Esophagus squamous epithelium (tissue), 5 donors: ENCODE measurements at regions not wholly inside any gene's neighbourhood (a gene's known extent, or its start where the extent isn't known, plus 50 kb on each side); places are given as distances from the start of the nearest gene placed in this dataset.

Experiments
- DNase-seq: peaks from one replicate; lab custom pipeline; 2025; lab: John Stamatoyannopoulos, UW
- H3K27ac ChIP-seq, 4 donors: fragments of 200-600 bp; sonication (generic); one replicate each; pipeline ENCODE4 v1.5.1; 2016 to 2019; ENCODE audit warnings: mild to moderate bottlenecking in 1 of 4
- H3K27me3 ChIP-seq, 4 donors: fragments of 200-600 bp; sonication (generic); 1 replicate in 3 of 4; 2 replicates in 1 of 4; pipeline versions ENCODE4 v1.5.1 to v1.6.0; 2017 to 2021; ENCODE audit warnings: antibody characterized with exemption in 1 of 4
- H3K36me3 ChIP-seq, 3 donors: fragments of 200-600 bp; sonication (generic); one replicate each; pipeline ENCODE4 v1.5.1; 2016 to 2019
- H3K4me1 ChIP-seq, 3 donors: fragments of 200-600 bp; sonication (generic); one replicate each; pipeline ENCODE4 v1.5.1; 2017 to 2019
- H3K4me3 ChIP-seq, 4 donors: fragments of 200-600 bp; sonication (generic); 1 replicate in 3 of 4; 2 replicates in 1 of 4; pipeline ENCODE4 v1.5.1; 2016 to 2019; ENCODE audit warnings: mild to moderate bottlenecking in 2 of 4, moderate library complexity in 1 of 4
- H3K9me3 ChIP-seq, 3 donors: fragments of 200-600 bp; sonication (generic); one replicate each; pipeline ENCODE4 v1.5.1; 2016 to 2019
- CTCF ChIP-seq, 6 experiments: fragments of 450-650 bp in 4 of 6; fragments of 200-600 bp in 2 of 6; sonication (generic) in 2 of 6; IDR thresholded peaks; one replicate each; pipeline ENCODE4 v1.5.1; 2016 to 2019; ENCODE audit warnings: antibody characterized with exemption in 6 of 6, mild to moderate bottlenecking in 4 of 6, moderate library complexity in 4 of 6
- POLR2A ChIP-seq, 4 donors: fragments of 450-650 bp; IDR thresholded peaks; one replicate each; pipeline ENCODE4 v1.6.1; 2017; ENCODE audit warnings: antibody characterized with exemption in 4 of 4, mild to moderate bottlenecking in 4 of 4, moderate library complexity in 3 of 4
- WGBS, 2 donors: methylation state at CpG; one replicate each; pipeline ENCODE4 v1.1.5; 2018; 5-methylcytosine and 5-hydroxymethylcytosine counted together
- intact Hi-C: fragments of 100-400 bp; cut with DNase I; formaldehyde crosslinking; loops from one replicate; pipeline ENCODE4 v1.15.0; 2022
- donor health status: DM: yes; HTN: yes; CAD: no.

GRCh38 chr12:5254703-5255102, 177.2 kb upstream of the NTF3 start:
- H3K27me3 ChIP-seq, result no peaks in the 10 kb centered on the region
- H3K4me3 ChIP-seq, result no peak overlapping the region
- 62 to 72% methylated on average over 3 of the region's 4 CpGs for WGBS, 2 donors
- H3K4me1 ChIP-seq, result peaks cover 0 to 25% (median 3%) of the 10 kb centered on the region in 3 donors
- intact Hi-C loops, result no loop called here
- no peak for DNase-seq
- TF ChIP-seq POLR2A (IDR thresholded peaks at IDR 0.05) (no peak), CTCF (IDR thresholded peaks at IDR 0.05) (no peak)
- H3K36me3 ChIP-seq, result no peaks in the 10 kb centered on the region
- H3K27ac ChIP-seq, result no peak overlapping the region
- H3K9me3 ChIP-seq, result no peaks in the 10 kb centered on the region

GRCh38 chr12:5257763-5258495, 174.0 kb upstream of the NTF3 start:
- intact Hi-C loops, result no loop called here
- 14 to 57% methylated on average over 1 to 2 of the region's 2 CpGs for WGBS, 2 donors

GRCh38 chr12:5258498-5258897, 173.4 kb upstream of the NTF3 start:
- Histone ChIP-seq H3K27me3 (peaks cover 0 to 6% (median 0%) of the 10 kb centered on the region in 4 donors), H3K4me1 (peaks cover 0 to 46% (median 3%) of the 10 kb centered on the region in 3 donors), H3K36me3 (no peaks in the 10 kb centered on the region), H3K27ac (peak overlapping the region in 1 of 4 donors; percentile 48), H3K4me3 (no peak overlapping the region), H3K9me3 (no peaks in the 10 kb centered on the region)
- WGBS, 2 donors, result 16 to 21% methylated on average over 3 of the region's 3 CpGs
- no peak for DNase-seq
- intact Hi-C loops, result no loop called here
- TF ChIP-seq POLR2A (IDR thresholded peaks at IDR 0.05) (no peak), CTCF (IDR thresholded peaks at IDR 0.05) (no peak)

More at GRCh38 chr12:5257763-5258495, 174.0 kb upstream of the NTF3 start:
- peaks cover 0 to 6% (median 0%) of the 10 kb centered on the region in 4 donors for H3K27me3 ChIP-seq
- TF ChIP-seq CTCF (IDR thresholded peaks at IDR 0.05), result no peak
- TF ChIP-seq POLR2A (IDR thresholded peaks at IDR 0.05), result no peak
- no peak for DNase-seq
- H3K4me3 ChIP-seq, result no peak overlapping the region
- peak overlapping the region in 1 of 4 donors; percentile 48 for H3K27ac ChIP-seq
- H3K9me3 ChIP-seq, result no peaks in the 10 kb centered on the region
- H3K4me1 ChIP-seq, result peaks cover 0 to 46% (median 3%) of the 10 kb centered on the region in 3 donors
- H3K36me3 ChIP-seq, result no peaks in the 10 kb centered on the region

GRCh38 chr12:5258926-5259325, 173.0 kb upstream of the NTF3 start:
- intact Hi-C loops, result no loop called here
- H3K4me3 ChIP-seq, result no peak overlapping the region
- no peak for DNase-seq
- peak overlapping the region in 1 of 4 donors; percentile 22 for H3K27ac ChIP-seq
- no peaks in the 10 kb centered on the region for H3K9me3 ChIP-seq
- TF ChIP-seq POLR2A (IDR thresholded peaks at IDR 0.05) (no peak), CTCF (IDR thresholded peaks at IDR 0.05) (no peak)
- WGBS, 2 donors, result 73 to 81% methylated on average over 3 to 6 of the region's 6 CpGs
- H3K36me3 ChIP-seq, result no peaks in the 10 kb centered on the region
- peaks cover 0 to 46% (median 3%) of the 10 kb centered on the region in 3 donors for H3K4me1 ChIP-seq
- peaks cover 0 to 6% (median 0%) of the 10 kb centered on the region in 4 donors for H3K27me3 ChIP-seq

- H3K4me3 ChIP-seq, result no peak overlapping the region
- DNase-seq, result no peak
- no peak overlapping the region for H3K27ac ChIP-seq
- H3K27me3 ChIP-seq, result peaks cover 0 to 6% (median 0%) of the 10 kb centered on the region in 4 donors
- no peak for TF ChIP-seq CTCF (IDR thresholded peaks at IDR 0.05)
- TF ChIP-seq POLR2A (IDR thresholded peaks at IDR 0.05), result no peak
- 28 to 51% methylated on average over 4 of the region's 4 CpGs for WGBS, 2 donors
- no peaks in the 10 kb centered on the region for H3K36me3 ChIP-seq
- H3K4me1 ChIP-seq, result peaks cover 0 to 46% (median 3%) of the 10 kb centered on the region in 3 donors
- no peaks in the 10 kb centered on the region for H3K9me3 ChIP-seq
- intact Hi-C loops, result no loop called here
These were observed 172.4 kb upstream of the NTF3 start for GRCh38 chr12:5259523-5259922.
